ENCODE measurements at regions not wholly inside any gene's neighbourhood (a gene's known extent, or its start where the extent isn't known, plus 50 kb on each side); places are given as distances from the start of the nearest gene placed in this dataset.
"Not testable (repeated sequence)": the region's sequence is repeated elsewhere in the genome, so short reads cannot be mapped to it uniquely, and the experiment has no call there.

DNA sequence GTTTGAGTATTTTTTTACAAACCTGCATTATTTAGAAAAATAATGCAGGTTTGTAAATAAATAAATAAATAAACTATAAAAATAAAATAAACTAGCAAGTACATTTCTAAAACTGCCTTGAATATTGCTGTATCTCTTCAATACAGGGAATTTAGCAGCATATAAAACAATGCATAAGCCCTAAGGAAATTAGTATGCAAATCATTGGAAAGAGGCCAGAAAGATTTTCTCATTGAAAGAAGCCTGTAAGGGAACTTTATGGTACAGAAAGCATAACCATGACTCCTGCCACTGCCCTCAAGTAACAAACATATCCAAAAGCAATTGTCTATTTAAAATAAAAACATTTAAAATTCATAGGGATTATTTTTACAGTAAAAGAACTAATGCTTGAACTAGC lies 387.3 kb downstream of the HINT1 start:
- no peaks in the 10 kb centered on the region for H3K36me3 Mint-ChIP-seq (ENCODE audit: low read depth)
- no peak for TF ChIP-seq CTCF (conservative IDR thresholded peaks at IDR 0.05)

GRCh38 chr5:130773813-130774212 lies 391.2 kb downstream of the HINT1 start:
- no peak overlapping the region for H3K4me3 Mint-ChIP-seq
- no peak for TF ChIP-seq CTCF (conservative IDR thresholded peaks at IDR 0.05)
- no peak overlapping the region for H3K27ac Mint-ChIP-seq (ENCODE audit: unreplicated experiment)
- DNase-seq (ENCODE audit: low read depth, low spot score), result no peak
- no peaks in the 10 kb centered on the region for H3K36me3 Mint-ChIP-seq (ENCODE audit: low read depth)
- no peaks in the 10 kb centered on the region for H3K27me3 Mint-ChIP-seq (ENCODE audit: low read depth)
- H3K4me1 Mint-ChIP-seq, result no peaks in the 10 kb centered on the region
- no peaks in the 10 kb centered on the region for H3K9me3 Mint-ChIP-seq

More for the DNA sequence above, 387.3 kb downstream of the HINT1 start:
- Mint-ChIP-seq H3K9me3 (no peaks in the 10 kb centered on the region), H3K27ac (ENCODE audit: unreplicated experiment) (no peak overlapping the region), H3K4me1 (no peaks in the 10 kb centered on the region), H3K27me3 (ENCODE audit: low read depth) (no peaks in the 10 kb centered on the region), H3K4me3 (no peak overlapping the region)
- DNase-seq (ENCODE audit: low read depth, low spot score), result no peak

DNA sequence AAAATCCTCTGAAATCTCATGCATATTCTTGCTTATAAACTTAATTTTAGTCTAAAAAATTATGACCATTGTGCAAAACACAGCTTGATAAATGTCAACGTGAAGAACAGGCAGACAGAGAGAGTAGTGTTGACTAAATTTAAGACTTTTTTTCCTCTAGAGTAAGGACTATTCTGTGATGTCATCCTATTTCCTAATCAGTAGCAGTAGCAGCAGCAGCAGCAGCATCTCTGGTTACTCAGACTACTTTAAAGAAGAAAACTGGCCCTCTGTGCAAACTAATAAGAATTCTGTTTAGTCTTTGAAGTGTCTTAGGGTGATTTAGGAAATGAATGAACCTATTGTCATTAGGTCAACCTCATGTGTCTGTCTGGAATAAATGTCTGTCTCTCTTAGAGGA lies 403.0 kb downstream of the HINT1 start:
- Mint-ChIP-seq H3K27ac (ENCODE audit: unreplicated experiment) (no peak overlapping the region), H3K36me3 (ENCODE audit: low read depth) (no peaks in the 10 kb centered on the region), H3K27me3 (ENCODE audit: low read depth) (no peaks in the 10 kb centered on the region), H3K4me1 (peaks cover 8% of the 10 kb centered on the region), H3K4me3 (no peak overlapping the region), H3K9me3 (peaks cover 5% of the 10 kb centered on the region)
- TF ChIP-seq CTCF (conservative IDR thresholded peaks at IDR 0.05), result no peak
- no peak for DNase-seq (ENCODE audit: low read depth, low spot score)

DNA sequence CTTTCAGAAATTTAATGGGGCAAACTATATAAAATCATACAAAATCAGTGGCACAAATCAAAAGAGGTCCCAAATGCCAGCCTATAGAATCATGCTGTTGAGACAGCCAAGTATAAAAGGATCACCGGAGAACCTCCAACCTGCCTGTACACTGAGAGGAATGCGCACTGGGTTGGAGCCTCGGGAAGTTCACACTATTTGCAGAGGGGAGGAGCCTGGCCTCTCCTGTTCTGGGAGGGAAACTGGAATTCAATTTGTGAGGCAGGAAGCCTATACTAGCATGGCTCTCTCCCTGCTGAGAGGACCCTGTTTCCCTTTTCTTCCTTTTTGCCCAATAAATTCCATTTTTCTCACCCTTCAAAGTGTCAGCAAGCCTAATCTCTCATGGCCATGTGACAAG lies 406.0 kb downstream of the HINT1 start:
- peaks cover 8% of the 10 kb centered on the region for H3K4me1 Mint-ChIP-seq

DNA sequence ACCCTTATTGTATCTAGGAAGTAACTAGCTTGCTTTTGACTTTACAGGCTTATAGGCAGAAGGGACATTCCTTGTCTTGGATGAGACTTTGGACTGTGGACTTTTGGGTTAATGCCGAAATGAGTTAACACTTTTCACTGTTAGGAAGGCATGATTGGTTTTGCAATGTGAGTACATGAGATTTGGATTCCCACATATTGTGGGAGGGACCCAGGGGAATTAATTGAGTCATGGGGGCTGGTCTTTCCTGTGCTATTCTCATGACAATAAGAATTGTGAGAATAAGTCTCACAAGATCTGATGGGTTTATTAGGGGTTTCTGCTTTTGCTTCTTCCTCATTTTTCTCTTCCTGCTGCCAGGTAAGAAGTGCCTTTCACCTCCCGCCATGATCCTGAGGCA lies 417.5 kb downstream of the HINT1 start:
- Mint-ChIP-seq H3K36me3 (ENCODE audit: low read depth) (no peaks in the 10 kb centered on the region), H3K27me3 (ENCODE audit: low read depth) (no peaks in the 10 kb centered on the region), H3K4me1 (no peaks in the 10 kb centered on the region), H3K9me3 (peaks cover 3% of the 10 kb centered on the region), H3K4me3 (no peak overlapping the region), H3K27ac (ENCODE audit: unreplicated experiment) (no peak overlapping the region)
- TF ChIP-seq CTCF (conservative IDR thresholded peaks at IDR 0.05), result no peak
- no peak for DNase-seq (ENCODE audit: low read depth, low spot score)

More for the DNA sequence above, 406.0 kb downstream of the HINT1 start:
- DNase-seq (ENCODE audit: low read depth, low spot score), result no peak
- Mint-ChIP-seq H3K27ac (ENCODE audit: unreplicated experiment) (no peak overlapping the region), H3K9me3 (no peaks in the 10 kb centered on the region), H3K4me3 (no peak overlapping the region), H3K27me3 (ENCODE audit: low read depth) (no peaks in the 10 kb centered on the region), H3K36me3 (ENCODE audit: low read depth) (no peaks in the 10 kb centered on the region)
- no peak for TF ChIP-seq CTCF (conservative IDR thresholded peaks at IDR 0.05)

- H3K36me3 Mint-ChIP-seq (ENCODE audit: low read depth); H3K4me1 Mint-ChIP-seq; H3K27me3 Mint-ChIP-seq (ENCODE audit: low read depth); H3K27ac Mint-ChIP-seq (ENCODE audit: unreplicated experiment); DNase-seq (ENCODE audit: low read depth, low spot score); H3K4me3 Mint-ChIP-seq; H3K9me3 Mint-ChIP-seq: not testable (repeated sequence)
These were observed 418.4 kb downstream of the HINT1 start for GRCh38 chr5:130746641-130747040.
